ENCODE measurements at regions not wholly inside any gene's neighbourhood (a gene's known extent, or its start where the extent isn't known, plus 50 kb on each side); places are given as distances from the start of the nearest gene placed in this dataset.

- no peak for DNase-seq (ENCODE audit: extremely low spot score, unreplicated experiment)
- no peaks in the 10 kb centered on the region for H3K4me1 Mint-ChIP-seq (ENCODE audit: unreplicated experiment)
- peaks cover 7% of the 10 kb centered on the region for H3K9me3 Mint-ChIP-seq
- H3K36me3 Mint-ChIP-seq: no peaks in the 10 kb centered on the region
- no peak overlapping the region for H3K27ac Mint-ChIP-seq
- no peak for TF ChIP-seq CTCF (conservative IDR thresholded peaks at IDR 0.05)
- H3K27me3 Mint-ChIP-seq: no peaks in the 10 kb centered on the region
- no peak overlapping the region for H3K4me3 Mint-ChIP-seq
Measured at GRCh38 chr16:47833771-47834170, 322.0 kb downstream of the ABCC12 start.

- peaks cover 7% of the 10 kb centered on the region for H3K9me3 Mint-ChIP-seq
- TF ChIP-seq CTCF (conservative IDR thresholded peaks at IDR 0.05): no peak
- no peak overlapping the region for H3K4me3 Mint-ChIP-seq
- DNase-seq (ENCODE audit: extremely low spot score, unreplicated experiment): no peak
- no peaks in the 10 kb centered on the region for H3K4me1 Mint-ChIP-seq (ENCODE audit: unreplicated experiment)
- no peak overlapping the region for H3K27ac Mint-ChIP-seq
- no peaks in the 10 kb centered on the region for H3K27me3 Mint-ChIP-seq
- H3K36me3 Mint-ChIP-seq: no peaks in the 10 kb centered on the region
Measured at GRCh38 chr16:47829850-47830600, 325.8 kb downstream of the ABCC12 start.

GRCh38 chr16:47826070-47826469, 329.7 kb downstream of the ABCC12 start:
- H3K4me1 Mint-ChIP-seq (ENCODE audit: unreplicated experiment): no peaks in the 10 kb centered on the region
- no peaks in the 10 kb centered on the region for H3K36me3 Mint-ChIP-seq
- no peaks in the 10 kb centered on the region for H3K27me3 Mint-ChIP-seq
- no peak for TF ChIP-seq CTCF (conservative IDR thresholded peaks at IDR 0.05)
- H3K9me3 Mint-ChIP-seq: no peaks in the 10 kb centered on the region
- DNase-seq (ENCODE audit: extremely low spot score, unreplicated experiment): no peak
- H3K4me3 Mint-ChIP-seq: no peak overlapping the region
- no peak overlapping the region for H3K27ac Mint-ChIP-seq

- H3K36me3 Mint-ChIP-seq: no peaks in the 10 kb centered on the region
- DNase-seq (ENCODE audit: extremely low spot score, unreplicated experiment): no peak
- H3K4me3 Mint-ChIP-seq: no peak overlapping the region
- TF ChIP-seq CTCF (conservative IDR thresholded peaks at IDR 0.05): no peak
- no peaks in the 10 kb centered on the region for H3K9me3 Mint-ChIP-seq
- H3K4me1 Mint-ChIP-seq (ENCODE audit: unreplicated experiment): no peaks in the 10 kb centered on the region
- no peak overlapping the region for H3K27ac Mint-ChIP-seq
- H3K27me3 Mint-ChIP-seq: no peaks in the 10 kb centered on the region
Measured at GRCh38 chr16:47817048-47817447, 338.7 kb downstream of the ABCC12 start.

GRCh38 chr16:47816511-47816910, 339.3 kb downstream of the ABCC12 start:
- H3K36me3 Mint-ChIP-seq: no peaks in the 10 kb centered on the region
- H3K9me3 Mint-ChIP-seq: no peaks in the 10 kb centered on the region
- no peak for TF ChIP-seq CTCF (conservative IDR thresholded peaks at IDR 0.05)
- no peak overlapping the region for H3K4me3 Mint-ChIP-seq
- no peaks in the 10 kb centered on the region for H3K4me1 Mint-ChIP-seq (ENCODE audit: unreplicated experiment)
- no peak overlapping the region for H3K27ac Mint-ChIP-seq
- no peaks in the 10 kb centered on the region for H3K27me3 Mint-ChIP-seq
- no peak for DNase-seq (ENCODE audit: extremely low spot score, unreplicated experiment)
